ENCODE measurements at regions not wholly inside any gene's neighbourhood (a gene's known extent, or its start where the extent isn't known, plus 50 kb on each side); places are given as distances from the start of the nearest gene placed in this dataset.
"Not testable (repeated sequence)": the region's sequence is repeated elsewhere in the genome, so short reads cannot be mapped to it uniquely, and the experiment has no call there.

DNA sequence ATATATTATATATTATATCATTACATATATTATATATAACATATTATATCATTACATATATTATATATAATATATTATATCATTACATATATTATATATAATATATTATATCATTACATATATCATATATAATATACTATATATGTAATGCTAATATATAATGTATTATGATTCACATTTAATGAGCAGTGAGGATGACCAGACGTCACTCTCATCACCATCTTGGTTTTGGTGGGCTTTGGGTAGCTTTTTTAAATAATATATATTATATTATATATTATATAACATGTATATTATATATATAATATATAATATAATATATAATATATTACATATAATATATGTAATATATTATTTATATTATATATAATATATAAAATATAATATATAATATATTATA, 1189.4 kb upstream of the AUTS2 start:
- intact Hi-C loops (cut with micrococcal nuclease) = no loop called here
- no peak overlapping the region for H3K4me3 Mint-ChIP-seq
- no peaks in the 10 kb centered on the region for H3K9me3 ChIP-seq (ENCODE audit: control insufficient read depth in 1 of 2, low read length in 2 of 2)
- no peak overlapping the region for H3K27ac Mint-ChIP-seq
- no peak overlapping the region for H3K27ac ChIP-seq (ENCODE audit: low read depth, low read length)
- H3K4me3 ChIP-seq (ENCODE audit: low read length in 2 of 2) = no peak overlapping the region
- no peaks in the 10 kb centered on the region for H3K4me1 ChIP-seq (ENCODE audit: insufficient read depth, low read length)
- H3K9me3 Mint-ChIP-seq = peaks cover 0 to 14% (median 4%) of the 10 kb centered on the region in 8 donors
- H3K36me3 Mint-ChIP-seq = no peaks in the 10 kb centered on the region
- CTCF ChIA-PET (ENCODE audit: partially characterized antibody) = no interaction called here
- no peaks in the 10 kb centered on the region for H3K27me3 ChIP-seq (ENCODE audit: insufficient read depth, low read length)
- POLR2A ChIA-PET (ENCODE audit: partially characterized antibody) = no interaction called here
- no peaks in the 10 kb centered on the region for H3K4me1 Mint-ChIP-seq
- H3K27me3 Mint-ChIP-seq = no peaks in the 10 kb centered on the region
- H3K36me3 ChIP-seq (ENCODE audit: insufficient read depth, low read length) = no peaks in the 10 kb centered on the region
- no peak for DNase-seq

DNA sequence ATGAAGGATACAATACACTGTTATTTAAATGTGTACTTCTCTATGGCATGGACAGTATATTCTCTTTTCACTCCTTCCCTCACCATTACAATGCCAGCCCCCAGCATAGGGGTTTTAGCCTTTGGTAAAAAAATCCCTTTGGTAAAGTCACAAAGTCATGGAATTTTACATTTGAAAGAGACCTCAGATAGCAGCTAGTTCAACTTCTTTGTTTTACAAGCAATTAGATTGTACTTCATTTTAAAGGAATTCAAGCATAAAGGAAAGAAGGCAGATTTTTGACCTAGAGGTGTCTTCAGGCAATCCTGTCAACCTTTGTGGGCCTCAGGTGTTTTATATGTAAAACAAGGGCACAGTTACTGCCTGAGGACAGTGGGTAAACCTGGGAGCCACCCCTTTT, 1188.4 kb upstream of the AUTS2 start:
- intact Hi-C loops (cut with micrococcal nuclease) = no loop called here
- Histone ChIP-seq H3K27ac (ENCODE audit: low read depth, low read length) (no peak overlapping the region), H3K4me1 (ENCODE audit: insufficient read depth, low read length) (no peaks in the 10 kb centered on the region), H3K36me3 (ENCODE audit: insufficient read depth, low read length) (no peaks in the 10 kb centered on the region), H3K27me3 (ENCODE audit: insufficient read depth, low read length) (no peaks in the 10 kb centered on the region), H3K4me3 (ENCODE audit: low read length in 2 of 2) (no peak overlapping the region), H3K9me3 (ENCODE audit: control insufficient read depth in 1 of 2, low read length in 2 of 2) (no peaks in the 10 kb centered on the region)
- H3K4me3 Mint-ChIP-seq = no peak overlapping the region
- H3K4me1 Mint-ChIP-seq = no peaks in the 10 kb centered on the region
- CTCF ChIA-PET (ENCODE audit: partially characterized antibody) = interaction anchor here (1.0 kb wide), 1 partner anchor 9 kb away, joined by 3 read pairs; no protein-coding TSS in a partner anchor
- no peak overlapping the region for H3K27ac Mint-ChIP-seq
- peaks cover 0 to 9% (median 4%) of the 10 kb centered on the region in 8 donors for H3K9me3 Mint-ChIP-seq
- no peaks in the 10 kb centered on the region for H3K27me3 Mint-ChIP-seq
- no peak for DNase-seq
- POLR2A ChIA-PET (ENCODE audit: partially characterized antibody) = no interaction called here
- H3K36me3 Mint-ChIP-seq = no peaks in the 10 kb centered on the region

DNA sequence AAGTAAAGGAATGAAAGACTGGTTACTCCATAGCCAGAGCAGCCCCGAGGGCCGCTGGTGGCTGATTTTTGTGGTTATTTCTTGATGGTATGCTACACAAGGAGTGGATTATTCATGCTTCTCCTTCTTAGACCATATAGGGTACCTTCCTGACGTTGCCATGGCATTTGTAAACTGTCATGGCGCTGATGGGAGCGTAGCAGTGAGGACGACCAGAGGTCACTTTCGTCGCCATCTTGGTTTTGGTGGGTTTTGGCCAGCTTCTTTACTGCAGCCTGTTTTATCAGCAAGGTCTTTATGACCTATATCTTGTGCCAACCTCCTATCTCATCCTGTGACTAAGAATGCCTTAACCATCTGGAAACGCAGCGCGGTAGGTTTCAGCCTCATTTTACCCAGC, 1187.6 kb upstream of the AUTS2 start:
- H3K27me3 ChIP-seq (ENCODE audit: insufficient read depth, low read length); H3K27me3 Mint-ChIP-seq; H3K4me1 ChIP-seq (ENCODE audit: insufficient read depth, low read length); H3K27ac Mint-ChIP-seq; H3K9me3 ChIP-seq (ENCODE audit: control insufficient read depth in 1 of 2, low read length in 2 of 2); intact Hi-C loops (cut with micrococcal nuclease); H3K4me1 Mint-ChIP-seq; H3K4me3 ChIP-seq (ENCODE audit: low read length in 2 of 2); H3K9me3 Mint-ChIP-seq; POLR2A ChIA-PET (ENCODE audit: partially characterized antibody); DNase-seq; H3K4me3 Mint-ChIP-seq; H3K27ac ChIP-seq (ENCODE audit: low read depth, low read length); H3K36me3 Mint-ChIP-seq; H3K36me3 ChIP-seq (ENCODE audit: insufficient read depth, low read length): not testable (repeated sequence)
- CTCF ChIA-PET (ENCODE audit: partially characterized antibody) = interaction anchor here (1.0 kb wide), 1 partner anchor 8 kb away, joined by 3 read pairs; no protein-coding TSS in a partner anchor

DNA sequence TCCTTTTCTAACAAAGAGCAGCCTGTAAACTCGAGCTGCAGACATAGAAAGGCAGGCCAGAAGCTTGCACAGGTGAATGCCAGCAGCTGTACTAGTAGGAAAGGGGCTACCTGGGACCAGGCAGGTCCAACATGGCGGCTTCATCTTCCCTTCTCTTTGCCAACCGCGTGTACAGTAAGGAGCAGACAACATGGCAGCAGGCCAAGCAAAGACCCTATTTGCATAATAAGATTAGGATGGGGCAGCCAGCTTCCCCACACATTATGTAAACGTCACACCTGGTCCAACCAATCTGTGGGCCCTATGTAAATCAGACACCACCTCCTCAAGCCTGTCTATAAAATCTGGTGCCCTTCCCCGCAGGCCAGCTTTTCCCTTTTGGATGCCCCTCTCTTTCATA, 1186.5 kb upstream of the AUTS2 start:
- Mint-ChIP-seq H3K4me1 (no peaks in the 10 kb centered on the region), H3K36me3 (no peaks in the 10 kb centered on the region), H3K27me3 (no peaks in the 10 kb centered on the region), H3K4me3 (no peak overlapping the region), H3K9me3 (peaks cover 0 to 14% (median 5%) of the 10 kb centered on the region in 8 donors), H3K27ac (no peak overlapping the region)
- intact Hi-C loops (cut with micrococcal nuclease) = no loop called here
- Histone ChIP-seq H3K27ac (ENCODE audit: low read depth, low read length) (no peak overlapping the region), H3K36me3 (ENCODE audit: insufficient read depth, low read length) (no peaks in the 10 kb centered on the region), H3K4me1 (ENCODE audit: insufficient read depth, low read length) (no peaks in the 10 kb centered on the region), H3K27me3 (ENCODE audit: insufficient read depth, low read length) (no peaks in the 10 kb centered on the region), H3K4me3 (ENCODE audit: low read length in 2 of 2) (no peak overlapping the region), H3K9me3 (ENCODE audit: control insufficient read depth in 1 of 2, low read length in 2 of 2) (no peaks in the 10 kb centered on the region)
- DNase-seq = no peak
- POLR2A ChIA-PET (ENCODE audit: partially characterized antibody) = no interaction called here
- CTCF ChIA-PET (ENCODE audit: partially characterized antibody) = no interaction called here

DNA sequence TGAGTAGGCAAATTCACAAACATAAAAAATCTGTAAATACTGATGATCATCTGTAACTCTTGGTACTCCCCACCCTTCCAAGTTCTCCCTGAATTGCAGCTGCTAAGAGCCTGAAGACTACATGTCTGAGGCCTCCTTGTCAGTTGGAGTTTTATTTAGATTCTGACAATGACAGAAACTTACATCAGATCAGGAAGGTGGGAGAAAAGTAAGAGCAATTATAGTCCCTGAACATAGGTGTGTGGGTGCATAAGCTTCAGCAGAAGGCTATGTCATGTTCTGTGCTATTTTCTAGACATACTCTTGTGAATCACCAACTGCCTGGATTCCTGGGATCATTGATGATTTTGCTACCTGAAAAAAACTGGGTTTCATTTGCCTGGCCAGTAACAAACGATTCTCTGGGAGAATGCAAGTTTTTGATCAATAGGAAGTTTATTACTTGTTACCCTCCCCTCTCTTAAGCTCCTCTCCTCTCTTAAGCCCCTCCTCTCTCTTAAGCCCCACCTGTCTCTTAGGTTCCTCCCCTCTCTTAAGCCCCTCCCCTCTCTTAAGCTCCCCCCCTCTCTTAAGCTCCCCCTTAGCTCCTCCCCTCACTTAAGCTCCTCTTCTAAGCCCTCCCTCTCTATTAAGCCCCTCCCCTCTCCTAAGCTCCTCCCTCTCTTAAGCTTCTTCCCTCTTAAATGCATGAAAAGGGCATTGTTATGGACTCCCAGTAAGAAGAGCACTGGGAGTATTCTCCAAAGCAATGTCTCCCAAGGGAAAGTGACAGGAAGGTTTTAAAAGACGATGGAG, 1183.4 kb upstream of the AUTS2 start:
- no peaks in the 10 kb centered on the region for H3K36me3 ChIP-seq (ENCODE audit: insufficient read depth, low read length)
- H3K4me3 ChIP-seq (ENCODE audit: low read length in 2 of 2) = no peak overlapping the region
- no peaks in the 10 kb centered on the region for H3K4me1 Mint-ChIP-seq
- POLR2A ChIA-PET (ENCODE audit: partially characterized antibody) = no interaction called here
- no peaks in the 10 kb centered on the region for H3K36me3 Mint-ChIP-seq
- CTCF ChIA-PET (ENCODE audit: partially characterized antibody) = no interaction called here
- H3K9me3 Mint-ChIP-seq = peaks cover under 1 to 20% (median 5%) of the 10 kb centered on the region in 8 donors
- no peak overlapping the region for H3K27ac Mint-ChIP-seq
- H3K27me3 Mint-ChIP-seq = no peaks in the 10 kb centered on the region
- DNase-seq = no peak
- no peak overlapping the region for H3K4me3 Mint-ChIP-seq
- no peaks in the 10 kb centered on the region for H3K4me1 ChIP-seq (ENCODE audit: insufficient read depth, low read length)
- no peaks in the 10 kb centered on the region for H3K9me3 ChIP-seq (ENCODE audit: control insufficient read depth in 1 of 2, low read length in 2 of 2)
- no peak overlapping the region for H3K27ac ChIP-seq (ENCODE audit: low read depth, low read length)
- intact Hi-C loops (cut with micrococcal nuclease) = no loop called here
- H3K27me3 ChIP-seq (ENCODE audit: insufficient read depth, low read length) = no peaks in the 10 kb centered on the region

DNA sequence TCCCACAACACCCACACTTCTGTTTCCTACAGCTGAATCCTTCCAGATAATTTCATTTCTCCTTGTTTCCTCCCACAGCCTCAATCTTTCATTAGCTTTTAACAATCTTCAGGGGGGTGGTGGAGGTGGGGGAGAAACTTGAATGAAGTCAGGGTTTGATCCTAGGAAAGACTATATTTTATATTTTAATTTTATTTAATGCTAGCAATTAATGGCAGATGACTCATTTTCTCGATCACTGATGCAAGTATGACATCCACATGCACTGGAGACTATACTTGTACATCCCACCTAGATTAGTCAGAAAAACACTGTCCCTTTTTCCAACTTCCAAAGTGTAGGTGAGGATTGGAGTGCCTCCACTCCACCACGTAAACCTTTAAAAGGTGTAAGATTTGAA, 1181.3 kb upstream of the AUTS2 start:
- Mint-ChIP-seq H3K36me3 (no peaks in the 10 kb centered on the region), H3K27me3 (no peaks in the 10 kb centered on the region), H3K9me3 (peaks cover 0 to 29% (median 8%) of the 10 kb centered on the region in 8 donors), H3K4me1 (no peaks in the 10 kb centered on the region), H3K4me3 (no peak overlapping the region), H3K27ac (no peak overlapping the region)
- intact Hi-C loops (cut with micrococcal nuclease) = no loop called here
- POLR2A ChIA-PET (ENCODE audit: partially characterized antibody) = no interaction called here
- no peak for DNase-seq
- CTCF ChIA-PET (ENCODE audit: partially characterized antibody) = no interaction called here
- Histone ChIP-seq H3K27ac (ENCODE audit: low read depth, low read length) (no peak overlapping the region), H3K4me3 (ENCODE audit: low read length in 2 of 2) (no peak overlapping the region), H3K36me3 (ENCODE audit: insufficient read depth, low read length) (no peaks in the 10 kb centered on the region), H3K4me1 (ENCODE audit: insufficient read depth, low read length) (no peaks in the 10 kb centered on the region), H3K27me3 (ENCODE audit: insufficient read depth, low read length) (no peaks in the 10 kb centered on the region), H3K9me3 (ENCODE audit: control insufficient read depth in 1 of 2, low read length in 2 of 2) (no peaks in the 10 kb centered on the region)

DNA sequence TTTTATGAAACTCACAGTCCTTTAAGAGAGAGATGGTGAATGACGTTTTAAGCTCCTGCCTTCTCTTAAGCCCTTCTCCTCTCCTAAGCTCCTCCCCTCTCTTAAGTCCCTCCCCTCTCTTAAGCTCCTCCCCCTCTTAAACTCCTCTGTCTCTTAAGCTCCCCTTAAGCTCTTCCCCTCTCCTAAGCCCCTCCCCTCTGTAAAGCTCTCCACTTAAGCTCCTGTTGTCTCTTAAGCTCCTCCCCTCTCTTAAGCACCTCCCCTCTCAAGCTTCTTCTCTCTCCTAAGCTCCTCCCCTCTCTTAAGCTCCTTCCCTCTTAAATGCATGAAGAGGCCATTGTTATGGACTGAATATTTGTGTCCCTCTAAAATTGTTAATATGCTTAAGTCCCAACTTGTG, 1180.6 kb upstream of the AUTS2 start:
- H3K36me3 ChIP-seq (ENCODE audit: insufficient read depth, low read length) = no peaks in the 10 kb centered on the region
- no peaks in the 10 kb centered on the region for H3K9me3 ChIP-seq (ENCODE audit: control insufficient read depth in 1 of 2, low read length in 2 of 2)
- no peak overlapping the region for H3K4me3 ChIP-seq (ENCODE audit: low read length in 2 of 2)
- Mint-ChIP-seq H3K4me1 (no peaks in the 10 kb centered on the region), H3K4me3 (no peak overlapping the region), H3K27me3 (no peaks in the 10 kb centered on the region), H3K9me3 (peaks cover 0 to 26% (median 7%) of the 10 kb centered on the region in 8 donors), H3K27ac (no peak overlapping the region), H3K36me3 (no peaks in the 10 kb centered on the region)
- no peaks in the 10 kb centered on the region for H3K4me1 ChIP-seq (ENCODE audit: insufficient read depth, low read length)
- intact Hi-C loops (cut with micrococcal nuclease) = no loop called here
- CTCF ChIA-PET (ENCODE audit: partially characterized antibody) = no interaction called here
- POLR2A ChIA-PET (ENCODE audit: partially characterized antibody) = no interaction called here
- no peak for DNase-seq
- no peaks in the 10 kb centered on the region for H3K27me3 ChIP-seq (ENCODE audit: insufficient read depth, low read length)
- H3K27ac ChIP-seq (ENCODE audit: low read depth, low read length) = no peak overlapping the region
